ENCODE measurements at regions not wholly inside any gene's neighbourhood (a gene's known extent, or its start where the extent isn't known, plus 50 kb on each side); places are given as distances from the start of the nearest gene placed in this dataset.

DNA sequence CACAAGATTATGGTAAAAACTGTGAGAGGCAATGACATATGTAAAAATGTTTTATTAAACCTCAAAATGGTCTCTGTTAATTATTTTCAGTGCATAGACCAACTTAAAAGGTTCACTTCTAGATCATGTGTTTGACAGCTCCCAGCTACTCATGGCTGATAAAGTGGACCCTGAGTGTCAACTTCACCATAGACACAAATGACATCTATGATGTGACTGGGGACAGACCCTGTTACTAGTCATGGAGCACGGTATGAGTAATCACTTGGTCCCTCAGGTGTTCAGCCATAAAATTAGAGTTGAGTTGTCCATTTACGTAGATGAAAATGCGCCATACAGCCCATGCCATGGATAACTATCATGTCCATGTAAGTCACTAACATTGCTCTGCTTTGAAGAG, 199.8 kb downstream of the ZNF365 start:
- Histone ChIP-seq H3K9me3 (no peaks in the 10 kb centered on the region), H3K36me3 (no peaks in the 10 kb centered on the region), H3K4me1 (replicated peaks) (no peaks in the 10 kb centered on the region), H3K27me3 (replicated peaks; ENCODE audit: insufficient read depth) (no peaks in the 10 kb centered on the region), H3K4me3 (no peak overlapping the region), H3K27ac (no peak overlapping the region)
- TF ChIP-seq POLR2A (IDR thresholded peaks at IDR 0.05) (no peak), POLR2AphosphoS5 (IDR thresholded peaks at IDR 0.05) (no peak), CTCF (IDR thresholded peaks at IDR 0.05) (no peak)
- no peak for DNase-seq (ENCODE audit: low spot score)
- intact Hi-C loops (cut with DNase I) = no loop called here
- WGBS = 93% methylated on average over 3 of the region's 3 CpGs

DNA sequence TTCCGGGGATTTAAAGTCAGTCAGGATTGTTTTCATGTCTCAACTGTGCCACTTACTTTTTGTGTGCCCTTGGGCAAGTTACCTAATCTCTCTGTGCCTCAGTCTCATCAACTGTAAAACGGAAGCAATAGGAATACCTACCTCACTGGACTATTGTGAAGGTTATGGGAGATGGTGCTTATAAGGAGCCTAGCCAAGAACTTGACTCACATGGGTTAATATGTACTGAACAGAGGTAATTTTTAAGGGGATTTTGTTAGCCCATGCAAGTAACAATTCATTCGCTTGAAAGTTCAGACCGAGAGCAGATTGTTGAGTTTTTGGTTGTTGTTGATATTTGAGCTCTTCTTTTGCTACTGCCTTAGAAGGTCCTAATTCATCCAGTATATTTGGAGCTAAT, 202.9 kb downstream of the ZNF365 start:
- Histone ChIP-seq H3K9me3 (no peaks in the 10 kb centered on the region), H3K36me3 (no peaks in the 10 kb centered on the region), H3K4me3 (no peak overlapping the region), H3K27ac (no peak overlapping the region), H3K27me3 (replicated peaks; ENCODE audit: insufficient read depth) (no peaks in the 10 kb centered on the region), H3K4me1 (replicated peaks) (no peaks in the 10 kb centered on the region)
- WGBS = 93% methylated on average over 4 of the region's 4 CpGs
- TF ChIP-seq POLR2AphosphoS5 (IDR thresholded peaks at IDR 0.05) (no peak), POLR2A (IDR thresholded peaks at IDR 0.05) (no peak), CTCF (IDR thresholded peaks at IDR 0.05) (no peak)
- intact Hi-C loops (cut with DNase I) = no loop called here
- DNase-seq (ENCODE audit: low spot score) = no peak

DNA sequence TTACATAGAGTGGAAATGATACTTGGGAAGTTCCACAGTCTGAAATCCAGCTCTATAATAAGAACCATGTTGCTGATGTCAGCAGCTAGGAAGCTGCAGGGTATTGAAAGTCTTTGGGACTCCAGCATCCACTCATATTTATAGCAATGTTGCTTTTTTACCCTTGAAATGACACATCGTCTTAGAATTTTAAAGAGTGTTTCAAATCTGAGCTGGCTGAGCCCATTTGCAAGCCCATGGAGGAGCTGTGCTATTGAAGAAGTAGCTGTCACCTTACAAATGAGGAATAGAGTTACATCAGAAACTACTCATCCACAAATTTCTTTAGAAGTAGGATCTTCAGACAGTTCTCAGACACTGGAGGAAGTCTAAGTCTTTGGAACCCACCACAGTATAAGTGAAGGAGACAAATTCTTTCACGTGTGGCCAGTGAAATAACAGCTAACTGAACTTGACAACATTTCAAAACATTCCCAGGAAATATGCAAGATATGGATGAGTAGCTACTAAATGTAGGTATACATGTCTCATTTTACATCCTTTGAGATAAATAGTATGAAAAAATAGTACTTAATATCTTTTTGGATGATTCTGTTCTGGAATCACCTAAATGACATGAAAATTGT, 203.6 kb downstream of the ZNF365 start:
- Histone ChIP-seq H3K27me3 (replicated peaks; ENCODE audit: insufficient read depth) (no peaks in the 10 kb centered on the region), H3K36me3 (no peaks in the 10 kb centered on the region), H3K4me1 (replicated peaks) (no peaks in the 10 kb centered on the region), H3K9me3 (no peaks in the 10 kb centered on the region), H3K4me3 (no peak overlapping the region), H3K27ac (no peak overlapping the region)
- no peak for DNase-seq (ENCODE audit: low spot score)
- intact Hi-C loops (cut with DNase I) = no loop called here
- WGBS = 82% methylated on average over 2 of the region's 2 CpGs
- TF ChIP-seq POLR2AphosphoS5 (IDR thresholded peaks at IDR 0.05) = no peak
- TF ChIP-seq CTCF (IDR thresholded peaks at IDR 0.05) = no peak
- TF ChIP-seq POLR2A (IDR thresholded peaks at IDR 0.05) = no peak

DNA sequence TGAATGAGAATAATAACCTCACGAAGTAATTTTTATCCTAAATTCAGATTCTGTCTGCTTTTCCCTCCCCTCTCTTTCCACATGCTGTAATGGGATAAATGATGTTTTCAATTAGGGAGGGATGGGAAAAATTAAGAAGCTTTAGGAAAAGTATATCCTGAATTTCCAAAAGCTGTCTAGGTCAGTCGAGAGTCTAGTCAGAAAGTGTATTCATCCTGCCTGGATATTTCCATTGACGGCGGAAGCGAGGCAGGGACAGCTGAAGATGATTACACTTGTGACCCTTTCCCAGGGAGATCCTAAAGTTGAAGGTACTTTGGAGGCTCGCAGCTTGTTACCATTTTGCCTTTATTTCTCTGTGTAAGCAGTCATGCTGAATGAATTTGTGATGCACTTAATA, 204.1 kb downstream of the ZNF365 start:
- TF ChIP-seq POLR2AphosphoS5 (IDR thresholded peaks at IDR 0.05) (no peak), CTCF (IDR thresholded peaks at IDR 0.05) (no peak), POLR2A (IDR thresholded peaks at IDR 0.05) (no peak)
- no peaks in the 10 kb centered on the region for H3K27me3 ChIP-seq (replicated peaks; ENCODE audit: insufficient read depth)
- WGBS = 84% methylated on average over 6 of the region's 6 CpGs

GRCh38 chr10:62578916-62579315, 204.7 kb downstream of the ZNF365 start:
- H3K36me3 ChIP-seq = no peaks in the 10 kb centered on the region
- no peak for DNase-seq (ENCODE audit: low spot score)
- TF ChIP-seq CTCF (IDR thresholded peaks at IDR 0.05) = no peak
- TF ChIP-seq POLR2A (IDR thresholded peaks at IDR 0.05) = no peak
- TF ChIP-seq POLR2AphosphoS5 (IDR thresholded peaks at IDR 0.05) = no peak
- no peak overlapping the region for H3K27ac ChIP-seq
- WGBS = 90% methylated on average over 1 of the region's 1 CpG
- no peaks in the 10 kb centered on the region for H3K27me3 ChIP-seq (replicated peaks; ENCODE audit: insufficient read depth)
- H3K4me1 ChIP-seq (replicated peaks) = no peaks in the 10 kb centered on the region
- no peaks in the 10 kb centered on the region for H3K9me3 ChIP-seq
- H3K4me3 ChIP-seq = no peak overlapping the region
- intact Hi-C loops (cut with DNase I) = no loop called here

More for the DNA sequence above, 204.1 kb downstream of the ZNF365 start:
- Histone ChIP-seq H3K4me3 (no peak overlapping the region), H3K4me1 (replicated peaks) (no peaks in the 10 kb centered on the region), H3K9me3 (no peaks in the 10 kb centered on the region), H3K27ac (no peak overlapping the region), H3K36me3 (no peaks in the 10 kb centered on the region)
- intact Hi-C loops (cut with DNase I) = no loop called here
- DNase-seq (ENCODE audit: low spot score) = no peak
